Kidney tubule cell (primary cell): ENCODE measurements at regions not wholly inside any gene's neighbourhood (a gene's known extent, or its start where the extent isn't known, plus 50 kb on each side); places are given as distances from the start of the nearest gene placed in this dataset.
"Not testable (repeated sequence)": the region's sequence is repeated elsewhere in the genome, so short reads cannot be mapped to it uniquely, and the experiment has no call there.

Experiments used
- DNase-seq: peaks from one replicate; pipeline ENCODE4 v3.0.0-alpha.2; 2018; ENCODE audit warnings: low spot score

DNA sequence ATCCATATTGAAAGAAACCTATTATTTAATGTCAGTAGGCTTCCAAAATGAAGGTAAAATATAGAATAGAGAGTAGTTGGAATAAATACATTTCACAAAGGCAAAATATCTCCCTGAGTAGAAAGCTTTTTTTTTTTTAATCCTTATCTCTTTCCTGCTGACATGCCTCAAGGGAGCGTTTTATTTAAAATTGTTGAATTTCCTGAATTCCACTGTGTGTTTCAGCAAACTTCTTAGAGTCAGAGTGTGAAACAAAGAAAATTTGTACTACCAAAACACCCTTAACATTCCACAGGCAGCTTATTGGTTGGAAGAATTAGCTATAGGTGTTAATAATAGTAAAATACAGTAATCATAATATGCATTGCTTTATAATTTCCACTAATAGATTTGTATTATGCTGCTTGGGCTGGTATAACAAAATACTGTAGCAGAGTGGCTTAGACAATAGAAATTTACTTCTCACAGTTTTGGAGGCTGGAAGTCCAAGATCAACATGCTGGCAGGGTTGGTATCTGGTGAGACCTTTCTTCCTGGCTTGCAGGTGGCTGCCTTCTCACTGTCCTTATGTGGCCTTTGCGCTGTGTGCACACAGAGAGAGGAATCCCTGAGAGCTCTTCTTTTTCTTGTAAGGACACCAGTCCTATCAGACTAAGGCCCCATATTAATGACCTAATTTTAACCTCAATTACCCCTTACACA is 468.4 kb upstream of the C1orf87 start:
- no peak for DNase-seq

DNA sequence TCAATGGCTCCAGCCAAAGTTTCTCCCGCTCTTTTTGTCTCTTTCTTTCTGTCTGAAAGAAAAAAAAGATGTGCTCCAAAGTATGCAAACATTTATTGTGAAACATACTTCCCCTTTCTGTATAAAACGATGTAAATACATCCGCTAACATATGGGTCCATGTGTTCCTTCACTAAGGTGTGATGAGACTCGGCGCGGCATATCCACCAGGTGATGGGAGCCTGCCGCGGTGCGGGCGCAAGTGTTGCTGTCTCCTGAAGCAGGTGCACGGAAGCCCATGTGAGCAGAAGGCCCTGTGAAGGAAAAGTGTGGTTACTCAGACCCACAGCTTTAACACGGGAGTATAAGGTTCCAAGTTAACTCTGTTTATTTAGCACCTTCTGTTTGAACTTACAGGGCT is 466.6 kb upstream of the C1orf87 start:
- no peak for DNase-seq

DNA sequence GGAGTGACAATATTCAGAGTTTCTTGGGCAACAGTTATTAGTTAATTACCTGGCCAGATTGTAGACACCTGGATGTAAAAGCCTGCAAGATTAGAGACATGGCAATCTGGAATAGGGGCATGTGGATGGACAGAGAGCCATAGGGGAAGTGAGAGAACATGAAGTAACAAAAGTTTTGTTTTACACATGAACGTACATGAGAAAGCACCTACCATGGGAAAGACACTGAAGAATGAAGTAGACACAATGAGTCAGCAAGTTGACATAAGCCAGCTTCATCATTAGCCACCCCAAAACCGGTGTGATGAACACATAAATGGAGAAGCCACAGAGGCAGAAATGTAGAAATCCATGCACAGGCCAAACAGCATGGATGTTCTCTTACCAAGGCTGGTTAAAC is 462.1 kb upstream of the C1orf87 start:
- DNase-seq: peak; percentile 5

DNA sequence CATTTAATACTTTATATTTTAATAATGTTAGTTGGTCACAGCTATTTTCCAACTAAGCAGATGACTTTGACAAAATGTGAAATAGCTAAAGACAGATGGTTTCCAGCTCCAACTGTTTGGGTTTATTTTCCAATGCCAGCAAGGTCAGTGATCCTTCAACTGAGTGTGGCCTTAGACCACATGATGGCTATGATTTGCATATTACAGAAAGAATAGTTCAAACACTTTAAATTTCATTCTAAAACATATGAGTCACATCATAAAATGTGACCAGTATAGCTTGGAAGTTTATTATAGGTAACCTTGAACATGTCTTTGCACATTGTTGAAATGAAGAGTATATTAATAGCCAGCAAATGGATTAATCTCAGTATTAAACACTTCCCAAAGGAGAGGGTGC is 454.0 kb upstream of the C1orf87 start:
- no peak for DNase-seq

GRCh38 chr1:60516996-60517395 is 443.4 kb upstream of the C1orf87 start:
- DNase-seq: no peak

- peak; percentile 30 for DNase-seq
These were observed 436.6 kb upstream of the C1orf87 start for GRCh38 chr1:60510162-60510561.

DNA sequence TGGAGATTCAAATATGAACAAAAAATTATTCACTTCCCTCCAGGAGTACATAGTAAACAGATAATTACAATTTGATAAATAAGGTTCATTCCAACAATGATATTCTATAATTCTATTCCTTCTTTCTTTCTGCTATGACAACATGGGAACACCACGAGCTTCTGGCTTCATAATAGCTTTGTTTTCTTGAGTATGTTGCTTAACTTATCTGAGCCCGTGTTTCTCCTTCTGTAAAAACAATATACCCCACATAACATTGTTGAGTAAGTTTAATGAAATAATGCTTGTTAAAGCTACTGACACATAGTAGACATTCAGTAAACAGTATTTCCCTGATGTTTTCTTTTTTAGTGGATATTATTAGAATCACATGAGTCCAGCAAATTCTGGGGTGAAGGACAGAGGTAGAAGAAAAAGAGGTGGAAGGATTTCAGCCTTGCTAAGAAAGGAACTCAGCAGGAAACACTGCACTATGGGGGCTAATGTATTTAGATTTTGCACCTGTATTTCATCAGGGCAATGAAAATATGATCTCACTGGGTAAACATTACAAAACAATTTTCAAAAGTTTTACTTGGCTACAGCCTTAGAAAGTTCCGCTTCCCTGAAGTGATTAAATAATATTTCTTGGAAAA is 430.8 kb upstream of the C1orf87 start:
- no peak for DNase-seq

DNA sequence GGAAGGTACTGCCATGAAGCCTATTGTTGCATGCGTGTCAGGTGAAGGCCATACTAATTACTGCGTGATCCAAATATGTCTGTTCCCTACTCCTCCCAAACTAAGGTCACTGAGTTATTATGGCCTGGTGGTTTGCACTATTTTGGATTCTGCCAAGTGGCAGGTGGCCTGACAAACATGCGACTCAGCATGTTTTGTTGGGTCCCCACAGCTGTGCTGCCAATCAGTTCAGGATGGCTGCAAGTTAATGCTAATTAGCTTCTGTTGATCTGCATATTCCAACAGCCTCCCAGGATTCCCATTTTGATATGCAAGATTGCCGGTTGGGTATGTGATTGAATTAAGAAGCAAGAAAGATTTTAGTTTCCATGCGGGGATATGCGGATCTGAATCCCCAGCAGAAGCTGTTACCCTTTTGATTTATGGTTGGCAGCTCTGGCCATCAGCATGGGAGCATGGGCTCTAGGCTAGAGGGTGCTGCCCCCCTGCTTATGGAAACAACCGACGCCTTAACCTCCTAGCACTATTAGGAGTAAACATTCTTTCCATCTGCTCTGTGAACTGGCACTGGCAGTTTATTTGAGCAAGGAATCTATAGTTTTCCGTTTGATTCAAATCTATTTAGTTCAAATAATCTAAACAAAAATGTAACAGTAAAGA is 429.8 kb upstream of the C1orf87 start:
- DNase-seq: no peak

GRCh38 chr1:60502506-60502905 is 428.9 kb upstream of the C1orf87 start:
- no peak for DNase-seq

DNA sequence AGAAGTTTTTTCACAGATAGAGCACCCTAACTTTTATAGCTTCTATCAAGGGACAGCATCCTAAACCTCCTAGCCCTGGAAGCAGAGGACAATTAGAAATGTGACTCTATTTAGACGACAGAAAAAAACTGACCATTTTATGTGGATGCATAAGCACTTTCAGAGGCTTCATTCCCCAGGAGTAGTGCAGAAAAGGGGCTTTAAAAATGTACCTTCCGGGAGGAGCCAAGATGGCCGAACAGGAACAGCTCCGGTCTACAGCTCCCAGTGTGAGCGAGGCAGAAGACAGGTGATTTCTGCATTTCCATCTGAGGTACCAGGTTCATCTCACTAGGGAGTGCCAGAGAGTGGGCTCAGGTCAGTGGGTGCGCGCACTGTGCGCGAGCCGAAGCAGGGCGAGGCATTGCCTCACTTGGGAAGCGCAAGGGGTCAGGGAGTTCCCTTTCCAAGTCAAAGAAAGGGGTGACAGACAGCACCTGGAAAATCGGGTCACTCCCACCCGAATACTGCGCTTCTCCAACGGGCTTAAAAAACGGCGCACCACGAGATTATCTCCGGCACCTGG is 416.4 kb upstream of the C1orf87 start:
- DNase-seq: not testable (repeated sequence)

GRCh38 chr1:60488847-60489246 is 415.3 kb upstream of the C1orf87 start:
- no peak for DNase-seq

GRCh38 chr1:60487565-60488345 is 414.2 kb upstream of the C1orf87 start:
- no peak for DNase-seq

DNA sequence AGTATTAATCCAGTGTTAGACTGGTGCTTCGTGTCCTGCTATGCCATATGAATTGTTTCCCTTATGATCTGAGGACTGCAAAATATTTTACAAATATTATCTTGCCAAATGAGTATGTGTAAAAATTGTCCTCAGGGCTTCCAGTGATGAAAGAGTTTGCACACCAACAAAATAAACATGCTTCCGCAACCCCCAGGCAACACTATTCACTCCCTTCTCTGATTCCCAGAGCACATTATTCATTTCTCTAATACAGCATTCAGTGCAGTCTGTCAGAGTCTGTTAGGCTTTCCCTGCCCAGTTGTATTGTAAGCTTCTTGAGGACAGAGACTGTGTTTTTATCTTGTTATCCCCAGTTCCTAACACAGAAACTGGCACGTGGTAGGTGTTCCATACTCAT is 409.9 kb upstream of the C1orf87 start:
- no peak for DNase-seq

- DNase-seq: no peak
These were observed 396.7 kb upstream of the C1orf87 start for GRCh38 chr1:60470246-60470645.

- peak; percentile 29 for DNase-seq
These were observed 390.2 kb upstream of the C1orf87 start for GRCh38 chr1:60463786-60464185.

- no peak for DNase-seq
These were observed 389.6 kb upstream of the C1orf87 start for GRCh38 chr1:60463146-60463545.

DNA sequence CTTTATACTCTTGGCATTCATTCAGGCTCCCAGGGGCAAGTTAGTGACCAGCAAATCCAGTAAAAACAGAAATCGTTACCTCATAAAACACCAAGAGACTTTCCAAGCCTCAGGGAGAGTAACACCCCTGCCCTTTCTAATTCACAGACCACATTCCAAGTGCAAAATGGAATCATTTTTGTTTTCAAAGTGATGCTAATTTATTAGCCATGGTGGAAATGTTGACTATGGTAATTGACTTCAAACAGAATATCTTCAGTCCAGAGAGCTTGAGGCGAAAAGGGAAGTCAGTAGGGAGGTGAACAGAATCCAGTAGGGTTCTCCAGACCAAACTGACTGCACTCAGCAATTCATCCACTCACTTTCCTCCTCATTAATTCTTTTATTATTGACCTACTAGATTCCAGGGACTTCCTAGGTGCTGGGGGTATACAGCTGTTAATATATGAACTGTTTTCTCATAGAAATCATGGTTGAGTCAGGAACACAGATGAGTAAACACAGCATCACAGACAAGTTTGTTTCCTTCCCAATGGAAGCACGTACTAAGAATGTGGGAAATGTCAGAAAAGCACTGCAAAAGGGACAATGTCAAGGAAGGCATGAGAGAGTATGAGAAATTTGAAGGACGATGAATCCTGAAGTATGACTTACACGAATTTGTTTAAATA is 388.5 kb upstream of the C1orf87 start:
- peak; percentile 72 for DNase-seq

DNA sequence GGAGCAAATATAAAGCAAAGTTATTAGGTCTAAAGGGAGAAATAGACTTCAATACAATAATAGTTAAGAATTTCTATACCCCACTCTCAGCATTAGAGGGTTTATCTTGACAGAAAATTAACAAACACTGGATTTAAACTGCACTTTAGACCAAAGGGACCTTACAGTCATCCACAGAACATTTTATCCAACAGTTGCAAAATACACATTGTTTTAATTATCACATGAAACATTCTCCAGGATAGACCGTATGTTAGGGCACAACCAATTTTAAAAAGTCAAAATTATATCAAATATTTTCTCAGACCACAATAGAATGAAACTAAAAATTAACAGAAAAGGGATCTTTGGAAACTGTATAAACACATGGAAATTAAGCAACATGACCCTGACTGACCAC is 384.5 kb upstream of the C1orf87 start:
- no peak for DNase-seq

DNA sequence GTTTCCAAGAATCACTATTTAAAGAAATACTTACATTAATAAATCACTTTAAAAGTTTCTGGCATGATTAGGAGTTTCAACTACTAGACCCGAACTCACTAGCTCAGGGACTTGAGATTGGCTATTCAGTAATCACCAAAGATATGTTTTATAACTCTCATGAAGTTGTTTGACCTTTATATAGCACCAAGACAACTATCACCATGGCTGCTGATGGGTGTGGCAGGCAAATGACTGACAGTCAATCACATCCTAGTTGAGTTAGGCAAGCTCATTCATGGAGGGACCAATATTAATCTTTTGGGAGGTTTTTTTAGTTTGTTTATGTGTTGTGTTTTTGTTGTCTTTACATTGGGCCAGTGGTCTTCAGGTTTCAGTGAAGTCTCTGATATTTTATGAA is 376.3 kb upstream of the C1orf87 start:
- no peak for DNase-seq

GRCh38 chr1:60448850-60449249 is 375.3 kb upstream of the C1orf87 start:
- DNase-seq: no peak

DNA sequence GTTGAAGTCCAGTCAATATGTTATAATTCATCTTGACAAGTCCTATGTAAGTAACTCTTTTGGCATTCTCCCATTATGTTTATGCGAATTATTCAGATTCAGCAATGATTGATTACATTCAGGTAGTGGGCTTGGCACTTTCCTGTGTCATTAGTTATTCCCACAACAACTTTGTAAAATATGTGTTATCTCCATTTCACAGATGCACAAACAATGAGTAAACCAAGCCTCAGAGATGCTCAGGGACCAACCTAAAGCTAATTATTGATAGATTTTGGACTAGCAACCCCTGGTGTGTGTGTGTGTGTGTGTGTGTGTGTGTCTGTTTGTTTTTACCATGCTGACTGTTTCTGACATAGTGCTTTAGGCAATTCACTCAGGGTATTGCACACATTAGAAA is 371.1 kb upstream of the C1orf87 start:
- peak; percentile 28 for DNase-seq

- DNase-seq: no peak
These were observed 362.6 kb upstream of the C1orf87 start for GRCh38 chr1:60436186-60436585.
